ENCODE measurements at regions not wholly inside any gene's neighbourhood (a gene's known extent, or its start where the extent isn't known, plus 50 kb on each side); places are given as distances from the start of the nearest gene placed in this dataset.

DNA sequence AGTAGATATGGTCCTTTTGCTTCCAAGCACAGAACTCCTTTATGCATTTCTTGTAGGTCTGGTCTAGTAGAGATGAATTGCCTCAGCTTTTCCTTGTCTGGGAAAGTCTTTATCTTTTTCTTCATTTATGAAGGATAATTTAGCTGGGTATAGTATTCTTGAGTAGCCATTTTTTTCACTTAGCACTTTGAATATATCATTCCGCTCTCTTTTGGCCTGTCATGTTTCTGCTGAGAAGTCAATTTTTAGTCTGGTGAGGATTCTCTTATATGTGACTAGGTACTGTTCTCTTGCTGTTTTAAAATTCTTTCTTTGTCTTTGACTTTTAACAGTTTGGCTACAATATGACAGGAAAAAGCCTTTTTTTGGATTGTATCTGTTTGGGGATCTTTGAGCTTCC, 68.6 kb upstream of the IMMP2L start:
- TF ChIP-seq, protein P1, sequence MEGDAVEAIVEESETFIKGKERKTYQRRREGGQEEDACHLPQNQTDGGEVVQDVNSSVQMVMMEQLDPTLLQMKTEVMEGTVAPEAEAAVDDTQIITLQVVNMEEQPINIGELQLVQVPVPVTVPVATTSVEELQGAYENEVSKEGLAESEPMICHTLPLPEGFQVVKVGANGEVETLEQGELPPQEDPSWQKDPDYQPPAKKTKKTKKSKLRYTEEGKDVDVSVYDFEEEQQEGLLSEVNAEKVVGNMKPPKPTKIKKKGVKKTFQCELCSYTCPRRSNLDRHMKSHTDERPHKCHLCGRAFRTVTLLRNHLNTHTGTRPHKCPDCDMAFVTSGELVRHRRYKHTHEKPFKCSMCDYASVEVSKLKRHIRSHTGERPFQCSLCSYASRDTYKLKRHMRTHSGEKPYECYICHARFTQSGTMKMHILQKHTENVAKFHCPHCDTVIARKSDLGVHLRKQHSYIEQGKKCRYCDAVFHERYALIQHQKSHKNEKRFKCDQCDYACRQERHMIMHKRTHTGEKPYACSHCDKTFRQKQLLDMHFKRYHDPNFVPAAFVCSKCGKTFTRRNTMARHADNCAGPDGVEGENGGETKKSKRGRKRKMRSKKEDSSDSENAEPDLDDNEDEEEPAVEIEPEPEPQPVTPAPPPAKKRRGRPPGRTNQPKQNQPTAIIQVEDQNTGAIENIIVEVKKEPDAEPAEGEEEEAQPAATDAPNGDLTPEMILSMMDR (IDR thresholded peaks at IDR 0.05; ENCODE audit: control extremely low read depth in 1 of 3, insufficient read depth in 1 of 3, low read depth in 1 of 3, low read length in 3 of 3): no peak
- no peak for TF ChIP-seq POLR2AphosphoS5 (IDR thresholded peaks at IDR 0.05; ENCODE audit: low read depth, low read length)
- TF ChIP-seq POLR2A (IDR thresholded peaks at IDR 0.05; ENCODE audit: control extremely low read depth in 1 of 2, low read depth in 2 of 2, low read length in 2 of 2): no peak
- no peak for TF ChIP-seq TEAD4 (IDR thresholded peaks at IDR 0.05; ENCODE audit: low read depth, low read length)
- no peak for TF ChIP-seq CBX8 (IDR thresholded peaks at IDR 0.05; ENCODE audit: borderline replicate concordance, low read depth, low read length)
- TF ChIP-seq EP300 (IDR thresholded peaks at IDR 0.05; ENCODE audit: borderline replicate concordance in 1 of 2, low read depth in 2 of 2, low read length in 2 of 2): no peak
- TF ChIP-seq SP1 (IDR thresholded peaks at IDR 0.05; ENCODE audit: low read depth, low read length): no peak

Measured in H1 (cell line).